GM21619 (cell line): ENCODE measurements at regions not wholly inside any gene's neighbourhood (a gene's known extent, or its start where the extent isn't known, plus 50 kb on each side); places are given as distances from the start of the nearest gene placed in this dataset.

Experiments
- ATAC-seq: cut with Tn5 transposase; IDR thresholded peaks from one replicate; pipeline ENCODE4 v1.9.1; 2021; ENCODE audit not compliant: unreplicated experiment

- no peak for ATAC-seq
These were observed 77.6 kb downstream of the RIPK4 start for GRCh38 chr21:41689289-41689583.

- ATAC-seq, result no peak
These were observed 79.2 kb downstream of the RIPK4 start for GRCh38 chr21:41687633-41688032.

GRCh38 chr21:41686664-41687063 is 80.2 kb downstream of the RIPK4 start:
- no peak for ATAC-seq

GRCh38 chr21:41685511-41686149 is 81.2 kb downstream of the RIPK4 start:
- ATAC-seq, result no peak

GRCh38 chr21:41684381-41685245 is 82.2 kb downstream of the RIPK4 start:
- ATAC-seq, result no peak

- no peak for ATAC-seq
These were observed 83.0 kb downstream of the RIPK4 start for GRCh38 chr21:41683815-41684214.

GRCh38 chr21:41682719-41683179 is 84.1 kb downstream of the RIPK4 start:
- no peak for ATAC-seq

- no peak for ATAC-seq
These were observed 84.7 kb downstream of the RIPK4 start for GRCh38 chr21:41681939-41682718.

- no peak for ATAC-seq
These were observed 85.5 kb downstream of the RIPK4 start for GRCh38 chr21:41681348-41681801.

- no peak for ATAC-seq
These were observed 86.2 kb downstream of the RIPK4 start for GRCh38 chr21:41680444-41681347.

- no peak for ATAC-seq
These were observed 87.9 kb downstream of the RIPK4 start for GRCh38 chr21:41678924-41679318.

- ATAC-seq, result no peak
These were observed 88.6 kb downstream of the RIPK4 start for GRCh38 chr21:41678016-41678923.

GRCh38 chr21:41677671-41678015 is 89.2 kb downstream of the RIPK4 start:
- ATAC-seq, result no peak

- ATAC-seq, result no peak
These were observed 90.7 kb downstream of the RIPK4 start for GRCh38 chr21:41676198-41676597.

GRCh38 chr21:41675574-41675973 is 91.3 kb downstream of the RIPK4 start:
- no peak for ATAC-seq

GRCh38 chr21:41674402-41674801 is 92.5 kb downstream of the RIPK4 start:
- no peak for ATAC-seq

- ATAC-seq, result no peak
These were observed 93.1 kb downstream of the RIPK4 start for GRCh38 chr21:41673596-41674335.

- ATAC-seq, result no peak
These were observed 93.8 kb downstream of the RIPK4 start for GRCh38 chr21:41673071-41673470.

- ATAC-seq, result no peak
These were observed 94.3 kb downstream of the RIPK4 start for GRCh38 chr21:41672543-41672915.
